Right forelimb (tissue), 1 donor: ENCODE measurements at regions not wholly inside any gene's neighbourhood (a gene's known extent, or its start where the extent isn't known, plus 50 kb on each side); places are given as distances from the start of the nearest gene placed in this dataset.

Experiments
- DNase-seq: peaks from one replicate; pipeline ENCODE4 v3.0.0-alpha.2; 2018

GRCh38 chr11:110824912-110825620, 112.8 kb upstream of the ARHGAP20 start:
- no peak for DNase-seq

GRCh38 chr11:110818032-110818687, 105.9 kb upstream of the ARHGAP20 start:
- DNase-seq, result no peak

- DNase-seq, result no peak
Measured at GRCh38 chr11:110812086-110812733, 100.0 kb upstream of the ARHGAP20 start.

- DNase-seq, result no peak
Measured at GRCh38 chr11:110809417-110810199, 97.4 kb upstream of the ARHGAP20 start.

GRCh38 chr11:110808248-110808647, 96.0 kb upstream of the ARHGAP20 start:
- DNase-seq, result no peak

- no peak for DNase-seq
Measured at GRCh38 chr11:110807801-110808200, 95.6 kb upstream of the ARHGAP20 start.

- DNase-seq, result no peak
Measured at GRCh38 chr11:110805756-110806155, 93.5 kb upstream of the ARHGAP20 start.

- DNase-seq, result no peak
Measured at GRCh38 chr11:110802162-110802561, 89.9 kb upstream of the ARHGAP20 start.

GRCh38 chr11:110801328-110801727, 89.1 kb upstream of the ARHGAP20 start:
- no peak for DNase-seq

GRCh38 chr11:110798201-110798900, 86.1 kb upstream of the ARHGAP20 start:
- no peak for DNase-seq

GRCh38 chr11:110797453-110797852, 85.2 kb upstream of the ARHGAP20 start:
- DNase-seq, result no peak

GRCh38 chr11:110795112-110795624, 82.9 kb upstream of the ARHGAP20 start:
- DNase-seq, result no peak

- DNase-seq, result no peak
Measured at GRCh38 chr11:110793556-110793955, 81.3 kb upstream of the ARHGAP20 start.

- no peak for DNase-seq
Measured at GRCh38 chr11:110791621-110792020, 79.4 kb upstream of the ARHGAP20 start.

GRCh38 chr11:110787680-110788079, 75.4 kb upstream of the ARHGAP20 start:
- DNase-seq, result no peak

- no peak for DNase-seq
Measured at GRCh38 chr11:110786226-110786902, 74.1 kb upstream of the ARHGAP20 start.

- no peak for DNase-seq
Measured at GRCh38 chr11:110785398-110785797, 73.2 kb upstream of the ARHGAP20 start.

GRCh38 chr11:110782616-110783015, 70.4 kb upstream of the ARHGAP20 start:
- no peak for DNase-seq

GRCh38 chr11:110779108-110779507, 66.9 kb upstream of the ARHGAP20 start:
- no peak for DNase-seq

GRCh38 chr11:110778343-110778742, 66.1 kb upstream of the ARHGAP20 start:
- DNase-seq, result no peak

- DNase-seq, result no peak
Measured at GRCh38 chr11:110777775-110778174, 65.5 kb upstream of the ARHGAP20 start.

GRCh38 chr11:110776081-110776480, 63.8 kb upstream of the ARHGAP20 start:
- no peak for DNase-seq
